Suprapubic skin (tissue), 4 donors: ENCODE measurements at regions not wholly inside any gene's neighbourhood (a gene's known extent, or its start where the extent isn't known, plus 50 kb on each side); places are given as distances from the start of the nearest gene placed in this dataset.
"Not testable (repeated sequence)": the region's sequence is repeated elsewhere in the genome, so short reads cannot be mapped to it uniquely, and the experiment has no call there.

ENCODE experiments used
- DNase-seq, 2 donors: peaks; one replicate each; pipeline ENCODE4 v3.0.0-alpha.2; 2019; ENCODE audit warnings: low spot score in 2 of 2
- H3K27ac ChIP-seq: fragments of 200-600 bp; sonication (generic); one replicate; pipeline ENCODE4 v1.5.1; 2019
- H3K27me3 ChIP-seq: fragments of 200-600 bp; sonication (generic); one replicate; pipeline ENCODE4 v1.5.1; 2019
- H3K36me3 ChIP-seq: fragments of 200-600 bp; sonication (generic); one replicate; pipeline ENCODE4 v1.5.1; 2019
- H3K4me1 ChIP-seq: fragments of 200-600 bp; sonication (generic); one replicate; pipeline ENCODE4 v1.5.1; 2019
- H3K4me3 ChIP-seq: fragments of 200-600 bp; sonication (generic); one replicate; pipeline ENCODE4 v1.5.1; 2019; ENCODE audit warnings: mild to moderate bottlenecking
- H3K9me3 ChIP-seq: fragments of 200-600 bp; sonication (generic); one replicate; pipeline ENCODE4 v1.5.1; 2019
- EP300 ChIP-seq: sonication (generic); formaldehyde crosslinking; IDR thresholded peaks from one replicate; pipeline ENCODE4 v1.6.1; 2017; ENCODE audit warnings: antibody characterized with exemption
- POLR2A ChIP-seq, 2 donors: fragments of 450-650 bp; IDR thresholded peaks; one replicate each; pipeline ENCODE4 v1.6.1; 2017; ENCODE audit warnings: antibody characterized with exemption in 2 of 2, mild to moderate bottlenecking in 2 of 2, moderate library complexity in 2 of 2
- POLR2AphosphoS5 ChIP-seq, 3 donors: sonication (generic); formaldehyde crosslinking; IDR thresholded peaks; one replicate each; pipeline ENCODE4 v1.6.1; 2017; ENCODE audit warnings: antibody characterized with exemption in 3 of 3
- WGBS: methylation state at CpG from one replicate; pipeline ENCODE4 v1.1.5; 2018; 5-methylcytosine and 5-hydroxymethylcytosine counted together
- TF ChIP-seq, protein P1 (sequence below), 2 donors: fragments of 200-600 bp in 1 of 2; fragments of 450-650 bp in 1 of 2; sonication (generic) in 1 of 2; IDR thresholded peaks; one replicate each; pipeline ENCODE4 v1.5.1; 2016 to 2019; ENCODE audit warnings: antibody characterized with exemption in 2 of 2, mild to moderate bottlenecking in 1 of 2, moderate library complexity in 1 of 2

DNA sequence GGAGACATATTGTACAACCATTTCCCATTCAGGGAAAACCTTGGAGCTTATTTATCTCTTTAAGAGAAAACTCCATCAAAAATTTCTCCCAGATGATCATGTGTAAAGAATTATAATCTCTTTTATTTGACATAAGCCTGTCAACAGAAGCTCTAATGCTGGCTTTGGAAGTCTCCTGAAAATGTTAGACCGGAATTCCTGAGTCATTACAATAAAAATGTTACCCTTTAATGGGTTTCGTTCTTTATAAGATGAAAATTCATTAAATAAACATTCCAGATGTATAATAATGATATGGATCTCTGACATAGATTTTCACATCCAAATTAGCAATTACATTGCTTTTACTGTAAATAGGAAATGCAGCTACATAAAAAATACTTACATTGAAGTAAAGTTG lies 1036.4 kb downstream of the EFNA5 start:
- H3K4me3 ChIP-seq: no peak overlapping the region
- WGBS: 41% methylated on average over 2 of the region's 2 CpGs
- H3K4me1 ChIP-seq: no peaks in the 10 kb centered on the region
- H3K27me3 ChIP-seq: no peaks in the 10 kb centered on the region
- no peaks in the 10 kb centered on the region for H3K9me3 ChIP-seq
- no peak overlapping the region for H3K27ac ChIP-seq
- TF ChIP-seq POLR2AphosphoS5 (IDR thresholded peaks at IDR 0.05) (no peak), EP300 (no peak), POLR2A (IDR thresholded peaks at IDR 0.05) (no peak)
- no peak for DNase-seq
- H3K36me3 ChIP-seq: no peaks in the 10 kb centered on the region

DNA sequence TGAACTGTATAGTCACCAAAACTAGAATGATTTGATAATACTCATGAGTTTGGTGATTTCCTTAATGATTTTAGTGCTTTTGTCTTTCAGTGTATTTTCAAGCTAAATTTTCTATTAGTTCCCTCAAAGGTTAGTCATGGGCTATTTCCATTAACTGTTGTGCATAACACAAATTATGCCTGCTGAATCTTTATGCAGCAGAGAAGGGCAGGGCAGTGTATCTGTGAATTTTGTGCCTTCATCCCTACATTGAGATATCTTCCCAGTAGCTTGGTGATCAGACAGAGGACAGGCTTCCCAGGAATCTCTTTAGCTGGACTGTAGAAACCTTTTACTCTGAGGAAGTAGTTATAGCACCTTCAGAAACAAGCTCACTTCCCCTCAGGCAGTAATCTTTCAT lies 1036.9 kb downstream of the EFNA5 start:
- TF ChIP-seq, protein P1, sequence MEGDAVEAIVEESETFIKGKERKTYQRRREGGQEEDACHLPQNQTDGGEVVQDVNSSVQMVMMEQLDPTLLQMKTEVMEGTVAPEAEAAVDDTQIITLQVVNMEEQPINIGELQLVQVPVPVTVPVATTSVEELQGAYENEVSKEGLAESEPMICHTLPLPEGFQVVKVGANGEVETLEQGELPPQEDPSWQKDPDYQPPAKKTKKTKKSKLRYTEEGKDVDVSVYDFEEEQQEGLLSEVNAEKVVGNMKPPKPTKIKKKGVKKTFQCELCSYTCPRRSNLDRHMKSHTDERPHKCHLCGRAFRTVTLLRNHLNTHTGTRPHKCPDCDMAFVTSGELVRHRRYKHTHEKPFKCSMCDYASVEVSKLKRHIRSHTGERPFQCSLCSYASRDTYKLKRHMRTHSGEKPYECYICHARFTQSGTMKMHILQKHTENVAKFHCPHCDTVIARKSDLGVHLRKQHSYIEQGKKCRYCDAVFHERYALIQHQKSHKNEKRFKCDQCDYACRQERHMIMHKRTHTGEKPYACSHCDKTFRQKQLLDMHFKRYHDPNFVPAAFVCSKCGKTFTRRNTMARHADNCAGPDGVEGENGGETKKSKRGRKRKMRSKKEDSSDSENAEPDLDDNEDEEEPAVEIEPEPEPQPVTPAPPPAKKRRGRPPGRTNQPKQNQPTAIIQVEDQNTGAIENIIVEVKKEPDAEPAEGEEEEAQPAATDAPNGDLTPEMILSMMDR (IDR thresholded peaks at IDR 0.05): no peak
- TF ChIP-seq EP300 (no peak), POLR2AphosphoS5 (IDR thresholded peaks at IDR 0.05) (no peak)
- DNase-seq: no peak
- H3K4me1 ChIP-seq: no peaks in the 10 kb centered on the region
- no peak overlapping the region for H3K27ac ChIP-seq
- no peak overlapping the region for H3K4me3 ChIP-seq
- no peaks in the 10 kb centered on the region for H3K27me3 ChIP-seq
- no peaks in the 10 kb centered on the region for H3K9me3 ChIP-seq
- no peaks in the 10 kb centered on the region for H3K36me3 ChIP-seq

DNA sequence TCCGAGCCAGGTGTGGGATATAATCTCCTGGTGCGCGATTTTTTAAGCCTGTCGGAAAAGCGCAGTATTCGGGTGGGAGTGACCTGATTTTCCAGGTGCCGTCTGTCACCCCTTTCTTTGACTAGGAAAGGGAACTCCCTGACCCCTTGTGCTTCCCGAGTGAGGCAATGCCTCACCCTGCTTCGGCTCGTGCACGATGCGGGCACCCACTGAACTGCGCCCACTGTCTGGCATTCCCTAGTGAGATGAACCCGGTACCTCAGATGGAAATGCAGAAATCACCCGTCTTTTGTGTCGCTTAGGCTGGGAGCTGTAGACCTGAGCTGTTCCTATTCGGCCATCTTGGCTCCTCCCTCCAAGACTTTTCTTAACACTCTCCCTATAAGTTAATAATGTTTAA lies 1042.3 kb downstream of the EFNA5 start:
- not testable (repeated sequence) for H3K4me3 ChIP-seq, H3K9me3 ChIP-seq, H3K27ac ChIP-seq, DNase-seq, H3K4me1 ChIP-seq, H3K27me3 ChIP-seq, H3K36me3 ChIP-seq
- 93% methylated on average over 14 of the region's 17 CpGs for WGBS

DNA sequence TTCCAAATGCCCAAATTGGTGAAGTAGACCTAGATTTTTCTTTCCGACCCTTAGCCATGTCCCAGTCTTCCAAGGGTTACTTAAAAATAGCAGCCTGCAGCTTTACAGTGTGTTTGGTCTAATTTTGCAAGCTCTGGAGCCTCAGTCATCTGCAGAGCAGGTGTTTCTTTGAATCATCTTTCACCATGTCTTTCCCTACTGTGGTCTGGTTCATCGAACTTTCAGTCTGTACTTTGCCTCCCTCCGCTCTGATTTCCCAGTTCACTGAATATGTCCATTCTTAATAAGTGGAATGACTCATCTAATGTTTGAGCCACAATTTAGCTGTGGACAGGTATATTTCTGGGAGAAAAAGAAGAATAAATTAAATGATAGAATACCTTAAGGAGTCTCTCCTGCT lies 1060.7 kb downstream of the EFNA5 start:
- Histone ChIP-seq H3K27ac (no peak overlapping the region), H3K4me3 (no peak overlapping the region), H3K36me3 (no peaks in the 10 kb centered on the region), H3K4me1 (no peaks in the 10 kb centered on the region), H3K9me3 (no peaks in the 10 kb centered on the region), H3K27me3 (no peaks in the 10 kb centered on the region)
- 79% methylated on average over 3 of the region's 3 CpGs for WGBS
- TF ChIP-seq POLR2A (IDR thresholded peaks at IDR 0.05) (no peak), POLR2AphosphoS5 (IDR thresholded peaks at IDR 0.05) (no peak), EP300 (no peak)
- TF ChIP-seq, protein P1 (IDR thresholded peaks at IDR 0.05): no peak
- DNase-seq: no peak

DNA sequence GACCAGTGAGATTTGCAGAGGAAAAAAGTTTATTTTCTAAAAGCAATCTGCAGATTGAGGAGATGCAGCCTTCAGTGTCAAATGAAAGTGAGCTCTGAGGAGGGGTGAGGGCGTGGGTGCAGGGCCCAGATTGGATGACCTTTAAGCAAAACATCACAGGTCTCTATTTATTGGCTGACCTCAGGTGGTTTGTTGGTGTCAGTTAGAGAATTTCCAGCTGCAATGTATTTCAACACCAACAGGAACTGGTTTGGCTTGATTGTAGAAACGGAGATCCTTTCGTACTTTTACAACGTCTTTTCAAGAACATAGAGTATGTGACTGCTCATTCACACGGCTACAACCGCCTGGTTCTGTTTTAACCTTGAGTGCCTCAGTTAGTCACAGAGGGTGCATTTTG lies 1069.1 kb downstream of the EFNA5 start:
- H3K36me3 ChIP-seq: no peaks in the 10 kb centered on the region
- no peaks in the 10 kb centered on the region for H3K4me1 ChIP-seq
- no peak overlapping the region for H3K27ac ChIP-seq
- WGBS: 41% methylated on average over 6 of the region's 6 CpGs
- TF ChIP-seq POLR2A (IDR thresholded peaks at IDR 0.05) (no peak), POLR2AphosphoS5 (IDR thresholded peaks at IDR 0.05) (no peak), EP300 (no peak)
- TF ChIP-seq, protein P1 (IDR thresholded peaks at IDR 0.05): no peak
- no peak for DNase-seq
- no peaks in the 10 kb centered on the region for H3K9me3 ChIP-seq
- no peaks in the 10 kb centered on the region for H3K27me3 ChIP-seq
- no peak overlapping the region for H3K4me3 ChIP-seq

DNA sequence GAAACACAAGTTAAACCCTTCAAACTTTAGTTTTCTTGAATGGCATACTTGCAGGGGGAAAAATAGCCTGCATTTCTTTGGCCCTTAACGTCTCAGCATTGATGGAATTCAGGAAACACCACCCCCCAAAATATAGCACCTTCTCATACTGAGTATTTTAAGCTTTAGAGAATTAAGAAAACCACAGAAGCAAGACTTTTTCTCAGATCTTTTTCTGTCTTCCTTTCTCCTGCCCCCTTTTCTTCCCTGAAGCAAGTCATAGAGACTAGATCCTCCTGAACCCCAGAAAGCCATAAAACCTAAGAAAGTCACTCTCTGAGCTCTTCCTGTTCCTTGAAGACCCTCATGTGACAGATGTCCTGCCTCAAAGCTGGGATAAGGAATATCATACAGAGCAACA lies 1069.9 kb downstream of the EFNA5 start:
- Histone ChIP-seq H3K9me3 (no peaks in the 10 kb centered on the region), H3K4me3 (no peak overlapping the region), H3K4me1 (no peaks in the 10 kb centered on the region), H3K27me3 (no peaks in the 10 kb centered on the region), H3K36me3 (no peaks in the 10 kb centered on the region), H3K27ac (no peak overlapping the region)
- TF ChIP-seq POLR2AphosphoS5 (IDR thresholded peaks at IDR 0.05) (no peak), EP300 (no peak), POLR2A (IDR thresholded peaks at IDR 0.05) (no peak)
- TF ChIP-seq, protein P1 (IDR thresholded peaks at IDR 0.05): no peak
- 66% methylated on average over 1 of the region's 1 CpG for WGBS
- no peak for DNase-seq
